Fibroblast of pulmonary artery (primary cell): ENCODE measurements at regions not wholly inside any gene's neighbourhood (a gene's known extent, or its start where the extent isn't known, plus 50 kb on each side); places are given as distances from the start of the nearest gene placed in this dataset.
"Not testable (repeated sequence)": the region's sequence is repeated elsewhere in the genome, so short reads cannot be mapped to it uniquely, and the experiment has no call there.

Experiments
- DNase-seq: peaks from one replicate; pipeline ENCODE4 v3.0.0-alpha.2; 2010; ENCODE audit warnings: low read depth
- H3K4me3 ChIP-seq: replicated peaks from 2 replicates; pipeline ENCODE4 v1.5.1; 2011; ENCODE audit warnings: low read depth, mild to moderate bottlenecking, control low read depth, low read length, moderate library complexity
- CTCF ChIP-seq: IDR thresholded peaks from 2 replicates; pipeline ENCODE4 v1.5.1; 2011; ENCODE audit warnings: mild to moderate bottlenecking, control low read depth, low read length, inconsistent platforms; ENCODE audit errors: missing control alignments

GRCh38 chr12:23245186-23245585 lies 620.2 kb downstream of the ETNK1 start:
- no peak for DNase-seq

GRCh38 chr12:23253191-23253590 lies 628.2 kb downstream of the ETNK1 start:
- no peak for TF ChIP-seq CTCF

More at GRCh38 chr12:23245186-23245585, 620.2 kb downstream of the ETNK1 start:
- TF ChIP-seq CTCF = no peak
- H3K4me3 ChIP-seq = no peak overlapping the region

GRCh38 chr12:23253910-23254309 lies 628.9 kb downstream of the ETNK1 start:
- not testable (repeated sequence) for DNase-seq, H3K4me3 ChIP-seq

More at GRCh38 chr12:23253191-23253590, 628.2 kb downstream of the ETNK1 start:
- no peak overlapping the region for H3K4me3 ChIP-seq
- DNase-seq = no peak

GRCh38 chr12:23259558-23259957 lies 634.6 kb downstream of the ETNK1 start:
- no peak for DNase-seq
- no peak overlapping the region for H3K4me3 ChIP-seq
- TF ChIP-seq CTCF = no peak

- TF ChIP-seq CTCF = no peak
- no peak overlapping the region for H3K4me3 ChIP-seq
- no peak for DNase-seq
Measured at GRCh38 chr12:23262670-23263069, 637.7 kb downstream of the ETNK1 start.

- H3K4me3 ChIP-seq = no peak overlapping the region
- no peak for DNase-seq
- no peak for TF ChIP-seq CTCF
Measured at GRCh38 chr12:23277831-23278230, 652.9 kb downstream of the ETNK1 start.

- DNase-seq = no peak
- no peak for TF ChIP-seq CTCF
- H3K4me3 ChIP-seq = no peak overlapping the region
Measured at GRCh38 chr12:23281295-23281694, 656.3 kb downstream of the ETNK1 start.
